Suppressor macrophage (primary cell): ENCODE measurements at regions not wholly inside any gene's neighbourhood (a gene's known extent, or its start where the extent isn't known, plus 50 kb on each side); places are given as distances from the start of the nearest gene placed in this dataset.
"Not testable (repeated sequence)": the region's sequence is repeated elsewhere in the genome, so short reads cannot be mapped to it uniquely, and the experiment has no call there.

Experiments used
- DNase-seq, 4 experiments: peaks; one replicate each; pipeline ENCODE4 v3.0.0-alpha.2; 2020 to 2022

GRCh38 chrX:26586570-26586969, 370.6 kb downstream of the MAGEB5 start:
- DNase-seq = no peak

- DNase-seq = no peak
Observed at GRCh38 chrX:26581091-26581490, 365.1 kb downstream of the MAGEB5 start.

GRCh38 chrX:26580021-26580420, 364.1 kb downstream of the MAGEB5 start:
- DNase-seq = no peak

GRCh38 chrX:26574234-26574633, 358.3 kb downstream of the MAGEB5 start:
- no peak for DNase-seq

- DNase-seq = no peak
Observed at GRCh38 chrX:26562156-26562555, 346.2 kb downstream of the MAGEB5 start.

- no peak for DNase-seq
Observed at GRCh38 chrX:26559855-26560254, 343.9 kb downstream of the MAGEB5 start.

- no peak for DNase-seq
Observed at GRCh38 chrX:26558719-26559386, 342.9 kb downstream of the MAGEB5 start.

- no peak for DNase-seq
Observed at GRCh38 chrX:26557691-26558321, 341.8 kb downstream of the MAGEB5 start.

GRCh38 chrX:26525768-26526167, 309.8 kb downstream of the MAGEB5 start:
- not testable (repeated sequence) for DNase-seq

- no peak for DNase-seq
Observed at GRCh38 chrX:26522501-26522900, 306.5 kb downstream of the MAGEB5 start.

- peak in 2 of 4 experiments; percentile 3 to 6 for DNase-seq
Observed at GRCh38 chrX:26511589-26512363, 295.8 kb downstream of the MAGEB5 start.

GRCh38 chrX:26470941-26471340, 255.0 kb downstream of the MAGEB5 start:
- DNase-seq = no peak

GRCh38 chrX:26466387-26466786, 250.4 kb downstream of the MAGEB5 start:
- no peak for DNase-seq

- DNase-seq = no peak
Observed at GRCh38 chrX:26445288-26445687, 229.3 kb downstream of the MAGEB5 start.

GRCh38 chrX:26444417-26444816, 228.4 kb downstream of the MAGEB5 start:
- not testable (repeated sequence) for DNase-seq

- DNase-seq = peak in 1 of 4 experiments; percentile 1
Observed at GRCh38 chrX:26442340-26442739, 226.4 kb downstream of the MAGEB5 start.

- no peak for DNase-seq
Observed at GRCh38 chrX:26414534-26414933, 198.6 kb downstream of the MAGEB5 start.

GRCh38 chrX:26411045-26411444, 195.1 kb downstream of the MAGEB5 start:
- no peak for DNase-seq

GRCh38 chrX:26409636-26410035, 193.7 kb downstream of the MAGEB5 start:
- no peak for DNase-seq

GRCh38 chrX:26387906-26388305, 171.9 kb downstream of the MAGEB5 start:
- no peak for DNase-seq

GRCh38 chrX:26376037-26376708, 160.2 kb downstream of the MAGEB5 start:
- DNase-seq = no peak

GRCh38 chrX:26375346-26375745, 159.4 kb downstream of the MAGEB5 start:
- no peak for DNase-seq

- DNase-seq = no peak
Observed at GRCh38 chrX:26373829-26374228, 157.9 kb downstream of the MAGEB5 start.
